Trophoblast cell (in vitro differentiated cells and primary cell): ENCODE measurements at regions not wholly inside any gene's neighbourhood (a gene's known extent, or its start where the extent isn't known, plus 50 kb on each side); places are given as distances from the start of the nearest gene placed in this dataset.

ENCODE experiments used
- DNase-seq, 2 donors: peaks; one replicate each; pipeline ENCODE4 v3.0.0-alpha.2; 2016
- H2AFZ ChIP-seq: 2 replicates; pipeline ENCODE4 v1.6.1; 2013; ENCODE audit warnings: low read length, moderate library complexity, mild to moderate bottlenecking; ENCODE audit not compliant: insufficient read depth, poor library complexity
- H2AK5ac ChIP-seq: 2 replicates; pipeline ENCODE4 v1.6.1; 2013; ENCODE audit warnings: mild to moderate bottlenecking, low read length
- H2BK120ac ChIP-seq: 2 replicates; pipeline ENCODE4 v1.6.1; 2013; ENCODE audit warnings: low read length, mild to moderate bottlenecking, moderate library complexity; ENCODE audit not compliant: insufficient read depth, poor library complexity
- H2BK12ac ChIP-seq: 2 replicates; pipeline ENCODE4 v1.6.1; 2013; ENCODE audit warnings: mild to moderate bottlenecking, low read length, moderate library complexity
- H2BK5ac ChIP-seq: 2 replicates; pipeline ENCODE4 v1.6.1; 2013; ENCODE audit warnings: low read length, low read depth, moderate library complexity, mild to moderate bottlenecking; ENCODE audit not compliant: poor library complexity
- H3K14ac ChIP-seq: 2 replicates; pipeline ENCODE4 v1.6.1; 2013; ENCODE audit warnings: mild to moderate bottlenecking, low read length
- H3K18ac ChIP-seq: 2 replicates; pipeline ENCODE4 v1.6.1; 2013; ENCODE audit warnings: mild to moderate bottlenecking, low read length
- H3K23ac ChIP-seq: 2 replicates; pipeline ENCODE4 v1.6.1; 2013; ENCODE audit warnings: low read length
- H3K27ac ChIP-seq: 2 replicates; pipeline ENCODE4 v1.5.1; 2013; ENCODE audit warnings: low read depth, mild to moderate bottlenecking, inconsistent platforms, low read length, moderate library complexity
- H3K27me3 ChIP-seq: 2 replicates; pipeline ENCODE4 v1.6.1; 2013; ENCODE audit warnings: inconsistent platforms, mild to moderate bottlenecking, low read length, moderate library complexity; ENCODE audit not compliant: insufficient read depth
- H3K36me3 ChIP-seq, 2 experiments: 1 replicate in 1 of 2; 2 replicates in 1 of 2; pipeline ENCODE4 v1.6.1; 2013; ENCODE audit warnings: low read length in 2 of 2, mild to moderate bottlenecking in 2 of 2, moderate library complexity in 1 of 2; ENCODE audit not compliant: insufficient read depth in 2 of 2, control insufficient read depth in 1 of 2
- H3K4ac ChIP-seq: 2 replicates; pipeline ENCODE4 v1.6.1; 2013; ENCODE audit warnings: low read depth, mild to moderate bottlenecking, low read length, moderate library complexity
- H3K4me1 ChIP-seq, 2 experiments: 1 replicate in 1 of 2; 2 replicates in 1 of 2; pipeline ENCODE4 v1.6.1; 2013; ENCODE audit warnings: low read length in 2 of 2, mild to moderate bottlenecking in 2 of 2, moderate library complexity in 1 of 2; ENCODE audit not compliant: insufficient read depth in 2 of 2, control insufficient read depth in 1 of 2
- H3K4me2 ChIP-seq: 2 replicates; pipeline ENCODE4 v1.6.1; 2013; ENCODE audit warnings: inconsistent platforms, mild to moderate bottlenecking, low read length, moderate library complexity
- H3K4me3 ChIP-seq: 2 replicates; pipeline ENCODE4 v1.5.1; 2013; ENCODE audit warnings: mild to moderate bottlenecking, low read depth, low read length, inconsistent platforms
- H3K79me1 ChIP-seq: one replicate; pipeline ENCODE4 v1.6.1; 2013; ENCODE audit warnings: low read length
- H3K79me2 ChIP-seq: 2 replicates; pipeline ENCODE4 v1.6.1; 2013; ENCODE audit warnings: low read length, mild to moderate bottlenecking; ENCODE audit not compliant: control insufficient read depth, insufficient read depth, poor library complexity
- H3K9ac ChIP-seq: 2 replicates; pipeline ENCODE4 v1.6.1; 2013; ENCODE audit warnings: mild to moderate bottlenecking, low read length
- H3K9me3 ChIP-seq: 2 replicates; pipeline ENCODE4 v1.6.1; 2013; ENCODE audit warnings: low read depth, mild to moderate bottlenecking, control low read depth, inconsistent platforms, low read length; ENCODE audit not compliant: insufficient read depth
- H4K12ac ChIP-seq: 2 replicates; pipeline ENCODE4 v1.6.1; 2013; ENCODE audit warnings: low read depth, mild to moderate bottlenecking, low read length, moderate library complexity
- H4K8ac ChIP-seq: 2 replicates; pipeline ENCODE4 v1.6.1; 2013; ENCODE audit warnings: low read depth, mild to moderate bottlenecking, low read length, moderate library complexity
- H4K91ac ChIP-seq: one replicate; pipeline ENCODE4 v1.6.1; 2013; ENCODE audit warnings: low read depth, mild to moderate bottlenecking, low read length, moderate library complexity
- WGBS: extraction: QIAGEN DNeasy Blood & Tissue Kit; methylation state at CpG from one replicate; pipeline ENCODE4 v1.1.7; 2013; ENCODE audit warnings: missing lambda C conversion rate; ENCODE audit not compliant: insufficient read length, insufficient coverage; ENCODE audit errors: extremely low coverage; 5-methylcytosine and 5-hydroxymethylcytosine counted together

GRCh38 chr5:36739751-36740221, 133.4 kb downstream of the SLC1A3 start:
- H4K91ac ChIP-seq = no peak overlapping the region
- H4K12ac ChIP-seq = no peak overlapping the region
- DNase-seq = peak; percentile 87 to 95
- H2AK5ac ChIP-seq = no peak overlapping the region
- no peaks in the 10 kb centered on the region for H3K27me3 ChIP-seq
- H2AFZ ChIP-seq = no peak overlapping the region
- no peak overlapping the region for H2BK12ac ChIP-seq
- H3K18ac ChIP-seq = no peak overlapping the region
- no peak overlapping the region for H3K4me2 ChIP-seq
- H2BK5ac ChIP-seq = no peak overlapping the region
- no peak overlapping the region for H3K4ac ChIP-seq
- no peaks in the 10 kb centered on the region for H3K79me2 ChIP-seq
- no peak overlapping the region for H2BK120ac ChIP-seq
- H3K4me3 ChIP-seq = no peak overlapping the region
- WGBS = no CpG with 5 or more reads among the region's 5 CpGs
- H3K36me3 ChIP-seq = no peaks in the 10 kb centered on the region
- peaks cover 3% of the 10 kb centered on the region for H3K9me3 ChIP-seq
- H3K4me1 ChIP-seq = peaks cover 0 to 7% of the 10 kb centered on the region in 2 experiments
- H3K9ac ChIP-seq = no peak overlapping the region
- H3K79me1 ChIP-seq = peaks cover 4% of the 10 kb centered on the region
- no peak overlapping the region for H3K23ac ChIP-seq
- no peak overlapping the region for H3K14ac ChIP-seq
- H3K27ac ChIP-seq = no peak overlapping the region
- no peak overlapping the region for H4K8ac ChIP-seq

- Histone ChIP-seq H3K36me3 (no peaks in the 10 kb centered on the region), H3K79me1 (peaks cover 7% of the 10 kb centered on the region), H3K4me3 (no peak overlapping the region), H3K4ac (no peak overlapping the region), H3K4me1 (peaks cover under 1 to 8% of the 10 kb centered on the region in 2 experiments), H3K27me3 (no peaks in the 10 kb centered on the region), H3K4me2 (no peak overlapping the region), H3K23ac (no peak overlapping the region), H3K27ac (no peak overlapping the region), H3K79me2 (no peaks in the 10 kb centered on the region), H4K8ac (no peak overlapping the region), H3K18ac (no peak overlapping the region), H2BK5ac (no peak overlapping the region), H2BK120ac (no peak overlapping the region), H2BK12ac (no peak overlapping the region), H4K91ac (no peak overlapping the region), H3K14ac (no peak overlapping the region), H2AFZ (no peak overlapping the region), H3K9ac (no peak overlapping the region), H3K9me3 (peaks cover 3% of the 10 kb centered on the region), H2AK5ac (no peak overlapping the region), H4K12ac (no peak overlapping the region)
- no peak for DNase-seq
- no CpG with 5 or more reads among the region's 8 CpGs for WGBS
These were observed 134.0 kb downstream of the SLC1A3 start for GRCh38 chr5:36740259-36740898.

GRCh38 chr5:36741128-36741527, 134.7 kb downstream of the SLC1A3 start:
- H3K9ac ChIP-seq = no peak overlapping the region
- no peak overlapping the region for H4K8ac ChIP-seq
- no peak for DNase-seq
- H2AFZ ChIP-seq = no peak overlapping the region
- no peak overlapping the region for H3K27ac ChIP-seq
- no peak overlapping the region for H2BK5ac ChIP-seq
- no peak overlapping the region for H2AK5ac ChIP-seq
- H3K14ac ChIP-seq = no peak overlapping the region
- no peak overlapping the region for H2BK12ac ChIP-seq
- peaks cover 3% of the 10 kb centered on the region for H3K9me3 ChIP-seq
- H3K4ac ChIP-seq = no peak overlapping the region
- H3K27me3 ChIP-seq = no peaks in the 10 kb centered on the region
- H3K79me1 ChIP-seq = peaks cover 9% of the 10 kb centered on the region
- H3K4me1 ChIP-seq = peaks cover 5 to 12% of the 10 kb centered on the region in 2 experiments
- H2BK120ac ChIP-seq = no peak overlapping the region
- no peaks in the 10 kb centered on the region for H3K79me2 ChIP-seq
- H3K23ac ChIP-seq = no peak overlapping the region
- H3K4me3 ChIP-seq = no peak overlapping the region
- no peak overlapping the region for H4K12ac ChIP-seq
- no peaks in the 10 kb centered on the region for H3K36me3 ChIP-seq
- H4K91ac ChIP-seq = no peak overlapping the region
- H3K18ac ChIP-seq = no peak overlapping the region
- no CpG with 5 or more reads among the region's 7 CpGs for WGBS
- no peak overlapping the region for H3K4me2 ChIP-seq

- Histone ChIP-seq H3K79me2 (no peaks in the 10 kb centered on the region), H2BK120ac (no peak overlapping the region), H3K9me3 (no peaks in the 10 kb centered on the region), H2BK5ac (no peak overlapping the region), H3K14ac (no peak overlapping the region), H3K4ac (no peak overlapping the region), H3K18ac (no peak overlapping the region), H3K4me2 (peak overlapping the region; percentile 98), H4K12ac (no peak overlapping the region), H3K4me3 (peak overlapping the region; percentile 77), H3K27me3 (no peaks in the 10 kb centered on the region), H2AK5ac (no peak overlapping the region), H2BK12ac (no peak overlapping the region), H3K9ac (no peak overlapping the region), H3K79me1 (peaks cover 9% of the 10 kb centered on the region), H4K91ac (no peak overlapping the region), H3K23ac (no peak overlapping the region), H3K4me1 (peaks cover 5 to 12% of the 10 kb centered on the region in 2 experiments), H3K36me3 (no peaks in the 10 kb centered on the region), H4K8ac (peak overlapping the region; percentile 40), H3K27ac (peak overlapping the region; percentile 78), H2AFZ (peak overlapping the region; percentile 68)
- peak; percentile 68 to 83 for DNase-seq
- no CpG with 5 or more reads among the region's 22 CpGs for WGBS
These were observed 132.4 kb upstream of the NIPBL start for GRCh38 chr5:36743891-36744772.
